D341Med (cell line): ENCODE measurements at regions not wholly inside any gene's neighbourhood (a gene's known extent, or its start where the extent isn't known, plus 50 kb on each side); places are given as distances from the start of the nearest gene placed in this dataset.

Source experiments
- DNase-seq: peaks from one replicate; pipeline ENCODE4 v3.0.0; 2012; ENCODE audit warnings: low spot score

- DNase-seq = no peak
These were observed 145.3 kb upstream of the VCX3B start for GRCh38 chrX:8319359-8319758.

- DNase-seq = no peak
These were observed 141.3 kb upstream of the VCX3B start for GRCh38 chrX:8323356-8323755.

GRCh38 chrX:8341814-8342590 is 122.6 kb upstream of the VCX3B start:
- DNase-seq = no peak

DNA sequence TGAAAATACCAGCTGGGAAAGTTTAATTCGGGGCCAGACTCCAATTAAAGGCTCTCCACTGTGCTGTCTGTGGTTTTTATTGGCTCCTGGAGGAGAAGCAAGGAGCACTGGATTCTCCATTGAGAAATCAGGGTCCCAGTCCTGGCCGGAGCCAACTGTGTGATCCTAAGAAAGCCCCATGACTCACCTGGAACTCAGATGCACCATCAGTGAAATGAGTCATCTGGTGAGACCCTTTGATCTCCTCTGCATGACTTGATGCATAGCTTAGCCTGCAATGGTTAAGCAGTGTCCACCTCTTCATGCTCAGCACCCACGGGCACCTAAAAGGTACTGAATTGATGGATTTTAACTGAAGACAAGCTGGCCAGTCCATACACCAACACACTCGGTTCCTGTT is 119.2 kb upstream of the VCX3B start:
- no peak for DNase-seq

GRCh38 chrX:8346060-8346459 is 118.6 kb upstream of the VCX3B start:
- DNase-seq = no peak

DNA sequence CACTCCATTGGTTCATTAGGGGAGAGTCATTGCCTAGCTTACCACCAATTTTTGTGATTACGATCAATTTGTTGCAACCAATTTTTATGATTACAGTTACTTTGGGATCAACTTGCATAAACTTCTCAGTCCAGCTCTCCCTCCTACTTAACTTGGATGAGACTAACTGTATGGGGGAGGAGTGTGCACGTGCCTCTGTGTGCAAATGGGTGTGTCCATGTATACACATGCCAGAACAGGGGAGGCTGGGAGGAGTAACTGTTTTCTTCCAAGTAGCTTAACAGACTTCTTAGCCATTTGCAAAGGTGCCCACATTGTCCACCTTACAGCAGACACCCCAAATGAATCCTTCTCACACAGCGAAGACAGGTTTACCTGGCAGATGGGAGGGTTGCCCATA is 117.7 kb upstream of the VCX3B start:
- no peak for DNase-seq

DNA sequence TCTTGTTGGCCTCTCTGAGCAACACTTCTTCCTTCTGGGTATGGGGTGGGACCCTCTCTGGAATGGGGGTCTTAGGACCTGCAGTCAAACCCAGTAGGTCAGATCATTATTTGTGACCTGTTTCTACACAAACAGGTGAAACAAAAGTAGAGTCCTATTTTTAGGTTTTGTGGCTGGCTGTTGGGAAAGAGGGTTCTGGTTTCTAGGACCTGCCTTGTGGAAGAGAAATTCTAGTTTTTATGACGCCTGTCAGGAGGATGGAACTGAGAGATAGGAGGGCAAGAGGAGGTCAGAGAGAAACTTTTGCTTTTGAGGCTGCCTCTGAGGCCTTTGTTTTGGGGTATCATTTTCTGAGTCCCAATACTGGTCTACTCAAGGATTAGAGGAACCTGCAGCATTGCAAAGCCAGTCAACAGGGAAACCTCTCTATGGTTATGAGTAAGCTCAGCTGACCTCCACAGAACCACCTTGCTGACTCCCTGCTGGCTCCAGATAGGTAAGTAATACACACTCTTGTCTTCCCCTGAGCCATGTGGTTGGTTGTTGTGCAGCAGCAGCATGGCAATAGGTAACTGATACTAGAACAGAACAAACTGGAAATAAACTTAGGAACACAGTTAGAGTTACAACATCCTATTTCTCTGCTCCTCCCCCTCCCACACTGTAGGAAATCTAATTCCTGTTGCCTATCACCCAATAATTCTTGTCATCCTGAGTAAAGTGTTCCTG is 114.7 kb upstream of the VCX3B start:
- DNase-seq = no peak

DNA sequence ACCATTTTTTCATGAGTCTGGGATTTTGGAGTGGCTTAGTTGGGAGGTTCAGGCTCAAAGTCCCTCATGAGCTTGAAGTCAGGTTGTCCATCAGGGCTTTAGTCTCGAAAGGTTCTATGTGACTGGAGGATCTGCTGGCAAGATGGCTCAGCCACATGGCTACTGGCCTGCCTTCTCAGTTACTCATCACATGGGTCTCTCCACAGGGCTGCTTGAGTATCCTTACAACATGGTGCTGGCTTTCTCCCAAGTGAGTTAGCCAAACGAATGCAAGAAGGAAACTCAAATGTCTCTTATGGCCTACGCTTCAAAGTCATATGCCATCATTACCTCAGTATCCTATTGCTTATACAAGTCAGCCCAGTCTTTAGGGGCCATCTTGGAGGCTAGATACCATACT is 106.3 kb upstream of the VCX3B start:
- no peak for DNase-seq

- DNase-seq = peak; percentile 20
These were observed 100.1 kb upstream of the VCX3B start for GRCh38 chrX:8364369-8365141.

DNA sequence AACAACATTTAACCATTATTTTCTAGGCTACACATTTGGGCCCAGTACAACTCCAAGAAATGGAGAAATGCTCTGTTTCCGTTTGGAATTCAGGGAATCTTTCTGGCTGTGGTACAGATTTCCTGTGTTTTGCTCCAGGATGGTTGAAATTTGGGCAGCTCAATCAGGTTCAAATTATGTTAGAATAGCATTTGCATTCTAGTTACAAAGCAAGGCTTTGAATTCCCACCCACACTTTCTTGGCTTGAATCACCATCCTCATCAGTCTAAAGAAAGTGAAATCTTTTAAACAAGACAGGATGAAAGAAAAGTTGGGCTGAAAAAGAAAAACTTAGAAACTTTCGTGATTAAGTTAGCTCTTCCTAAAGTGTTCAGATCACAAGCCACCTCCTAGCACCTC is 98.1 kb upstream of the VCX3B start:
- DNase-seq = no peak

DNA sequence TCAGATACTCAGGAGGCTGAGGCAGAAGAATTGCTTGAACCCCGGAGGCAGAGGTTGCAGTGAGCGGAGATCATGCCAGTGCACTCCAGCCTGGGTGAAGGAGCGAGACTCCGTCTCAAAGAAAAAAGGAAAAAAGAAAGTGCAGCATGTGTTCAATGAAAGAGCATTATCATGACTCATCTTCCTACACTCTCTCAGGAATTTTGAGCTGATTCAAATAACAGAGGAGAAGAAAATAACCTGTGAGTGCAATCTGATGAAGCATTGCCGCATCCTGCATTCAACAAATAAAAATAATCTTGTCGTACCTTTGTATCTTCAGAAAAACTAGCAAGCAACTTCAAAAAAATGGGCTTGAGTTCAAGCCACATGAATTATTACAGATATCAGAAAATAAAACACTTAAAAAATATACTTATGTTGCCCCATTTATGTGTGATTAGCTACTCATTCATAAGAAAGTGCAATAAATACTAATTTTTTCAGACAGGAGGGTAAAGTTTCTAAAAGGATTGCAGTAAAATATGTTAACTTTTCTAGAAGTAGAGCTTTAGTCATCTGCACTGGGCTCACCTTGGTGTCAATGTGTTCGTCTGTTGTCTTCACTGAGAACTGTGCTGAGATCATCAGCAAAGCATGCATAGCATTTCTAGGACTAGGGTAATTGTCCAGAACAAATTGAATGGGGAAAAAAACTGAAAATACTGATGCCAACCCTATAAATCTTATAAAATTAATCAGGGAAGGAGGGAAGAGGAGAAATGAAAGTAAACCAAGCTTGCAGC is 90.4 kb upstream of the VCX3B start:
- DNase-seq = no peak

DNA sequence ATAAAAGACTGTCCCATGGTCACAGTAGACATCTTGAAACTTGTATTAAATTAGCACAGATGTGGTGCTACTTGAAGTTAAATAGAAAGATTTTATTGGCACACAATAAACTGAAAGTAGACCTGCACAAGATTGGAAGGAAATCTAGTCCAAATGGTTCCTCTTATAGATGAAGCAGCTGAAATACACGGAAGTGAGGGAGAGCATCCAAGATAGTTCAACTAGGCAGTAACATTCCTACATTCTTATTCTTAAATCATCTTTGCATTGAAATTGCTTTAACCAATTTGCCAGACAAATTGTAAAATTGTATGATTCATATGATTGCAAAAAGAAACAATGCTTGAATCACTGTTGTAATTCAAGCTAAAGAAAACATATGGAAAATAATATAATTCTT is 87.6 kb upstream of the VCX3B start:
- no peak for DNase-seq

DNA sequence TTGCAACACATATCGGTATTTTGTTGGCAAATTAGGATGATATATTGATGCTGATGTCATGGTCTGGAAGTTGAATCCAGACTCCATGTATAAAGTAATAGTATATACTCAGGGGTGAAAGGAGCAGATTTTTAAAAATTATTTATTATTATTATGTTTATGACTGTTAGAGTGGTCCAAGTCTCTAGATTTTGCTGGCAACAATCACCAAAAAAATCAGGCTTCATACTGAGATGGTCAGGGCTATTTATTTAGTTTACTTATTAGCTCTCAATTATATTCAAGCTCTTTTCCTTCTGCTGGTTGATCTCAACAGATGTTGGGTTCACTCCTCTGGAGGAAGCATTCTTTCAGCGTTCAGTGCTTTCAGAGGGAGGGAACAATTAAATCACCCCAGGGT is 73.9 kb upstream of the VCX3B start:
- DNase-seq = no peak

DNA sequence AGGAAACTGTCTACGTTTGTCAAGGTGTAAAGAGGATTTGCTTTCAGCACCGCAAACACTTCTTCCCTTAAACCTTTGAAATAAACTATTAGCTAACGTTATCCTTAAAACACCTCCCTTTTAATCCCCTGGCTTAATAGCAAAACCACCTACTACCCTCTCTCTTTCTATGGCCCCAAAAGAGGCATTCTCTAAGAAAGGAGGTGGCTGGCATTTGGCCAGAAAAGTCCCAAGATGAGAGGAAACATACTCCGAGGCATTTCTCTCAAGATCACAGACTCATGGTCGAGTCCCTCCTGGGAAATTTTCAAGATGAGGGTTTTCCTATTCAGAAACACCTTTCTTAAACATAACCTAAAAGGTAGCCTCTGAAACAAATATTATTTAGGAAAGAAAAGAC is 60.6 kb upstream of the VCX3B start:
- no peak for DNase-seq

GRCh38 chrX:8404471-8404870 is 60.2 kb upstream of the VCX3B start:
- no peak for DNase-seq

- DNase-seq = no peak
These were observed 59.7 kb upstream of the VCX3B start for GRCh38 chrX:8404926-8405325.

DNA sequence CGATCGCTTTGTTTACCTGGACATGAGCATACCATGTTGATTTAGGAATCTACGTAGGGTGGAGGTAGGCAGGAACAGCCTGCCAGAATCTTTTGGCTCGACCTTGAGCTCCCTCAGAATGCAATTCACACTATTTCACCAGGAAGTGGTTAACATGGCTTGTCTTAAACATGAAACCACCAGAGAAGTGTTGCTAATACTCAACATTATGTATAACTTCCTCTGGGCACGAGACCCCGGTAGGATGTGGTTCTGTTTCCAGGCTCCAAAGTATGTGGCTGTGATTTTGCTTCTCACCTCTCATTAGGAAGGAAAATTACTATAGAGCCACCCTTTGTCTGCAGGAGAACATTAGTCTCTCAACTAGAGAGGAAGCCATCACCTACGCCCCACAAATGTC is 59.0 kb upstream of the VCX3B start:
- no peak for DNase-seq

- no peak for DNase-seq
These were observed 51.4 kb upstream of the VCX3B start for GRCh38 chrX:8413279-8413678.
